ENCODE measurements at regions not wholly inside any gene's neighbourhood (a gene's known extent, or its start where the extent isn't known, plus 50 kb on each side); places are given as distances from the start of the nearest gene placed in this dataset.

GRCh38 chr11:92382311-92382710 lies 157.7 kb downstream of the FAT3 start:
- DNase-seq (ENCODE audit: low read depth in 4 of 4, low spot score in 3 of 4) = no peak

GRCh38 chr11:92383430-92383829 lies 158.8 kb downstream of the FAT3 start:
- no peak for DNase-seq (ENCODE audit: low read depth in 4 of 4, low spot score in 3 of 4)

- DNase-seq (ENCODE audit: low read depth in 4 of 4, low spot score in 3 of 4) = no peak
These were observed 159.7 kb downstream of the FAT3 start for GRCh38 chr11:92384358-92384757.

- DNase-seq (ENCODE audit: low read depth in 4 of 4, low spot score in 3 of 4) = no peak
These were observed 160.2 kb downstream of the FAT3 start for GRCh38 chr11:92384802-92385201.

- DNase-seq (ENCODE audit: low read depth in 4 of 4, low spot score in 3 of 4) = no peak
These were observed 162.0 kb downstream of the FAT3 start for GRCh38 chr11:92386577-92386976.

- no peak for DNase-seq (ENCODE audit: low read depth in 4 of 4, low spot score in 3 of 4)
These were observed 163.2 kb downstream of the FAT3 start for GRCh38 chr11:92387859-92388258.

GRCh38 chr11:92388380-92388779 lies 163.8 kb downstream of the FAT3 start:
- DNase-seq (ENCODE audit: low read depth in 4 of 4, low spot score in 3 of 4) = no peak

- DNase-seq (ENCODE audit: low read depth in 4 of 4, low spot score in 3 of 4) = no peak
These were observed 166.2 kb downstream of the FAT3 start for GRCh38 chr11:92390783-92391182.

- no peak for DNase-seq (ENCODE audit: low read depth in 4 of 4, low spot score in 3 of 4)
These were observed 166.7 kb downstream of the FAT3 start for GRCh38 chr11:92391364-92391763.

- no peak for DNase-seq (ENCODE audit: low read depth in 4 of 4, low spot score in 3 of 4)
These were observed 167.2 kb downstream of the FAT3 start for GRCh38 chr11:92391808-92392207.

- DNase-seq (ENCODE audit: low read depth in 4 of 4, low spot score in 3 of 4) = no peak
These were observed 168.6 kb downstream of the FAT3 start for GRCh38 chr11:92393218-92393617.

- DNase-seq (ENCODE audit: low read depth in 4 of 4, low spot score in 3 of 4) = no peak
These were observed 171.5 kb downstream of the FAT3 start for GRCh38 chr11:92396133-92396532.

- no peak for DNase-seq (ENCODE audit: low read depth in 4 of 4, low spot score in 3 of 4)
These were observed 172.7 kb downstream of the FAT3 start for GRCh38 chr11:92397221-92397755.

GRCh38 chr11:92399705-92400104 lies 175.1 kb downstream of the FAT3 start:
- no peak for DNase-seq (ENCODE audit: low read depth in 4 of 4, low spot score in 3 of 4)

- DNase-seq (ENCODE audit: low read depth in 4 of 4, low spot score in 3 of 4) = no peak
These were observed 176.9 kb downstream of the FAT3 start for GRCh38 chr11:92401520-92401919.

- DNase-seq (ENCODE audit: low read depth in 4 of 4, low spot score in 3 of 4) = no peak
These were observed 181.9 kb downstream of the FAT3 start for GRCh38 chr11:92406472-92406871.

- no peak for DNase-seq (ENCODE audit: low read depth in 4 of 4, low spot score in 3 of 4)
These were observed 184.7 kb downstream of the FAT3 start for GRCh38 chr11:92409355-92409754.

GRCh38 chr11:92409956-92410355 lies 185.3 kb downstream of the FAT3 start:
- DNase-seq (ENCODE audit: low read depth in 4 of 4, low spot score in 3 of 4) = no peak

- no peak for DNase-seq (ENCODE audit: low read depth in 4 of 4, low spot score in 3 of 4)
These were observed 185.9 kb downstream of the FAT3 start for GRCh38 chr11:92410526-92410925.

- no peak for DNase-seq (ENCODE audit: low read depth in 4 of 4, low spot score in 3 of 4)
These were observed 186.8 kb downstream of the FAT3 start for GRCh38 chr11:92411431-92411830.

- no peak for DNase-seq (ENCODE audit: low read depth in 4 of 4, low spot score in 3 of 4)
These were observed 189.3 kb downstream of the FAT3 start for GRCh38 chr11:92413757-92414513.

GRCh38 chr11:92416971-92417725 lies 192.5 kb downstream of the FAT3 start:
- DNase-seq (ENCODE audit: low read depth in 4 of 4, low spot score in 3 of 4) = no peak
